Osteoblast (primary cell): ENCODE measurements at regions not wholly inside any gene's neighbourhood (a gene's known extent, or its start where the extent isn't known, plus 50 kb on each side); places are given as distances from the start of the nearest gene placed in this dataset.

ENCODE experiments used
- DNase-seq: peaks from one replicate; pipeline ENCODE4 v3.0.0; 2011; ENCODE audit warnings: low spot score, mixed read lengths; ENCODE audit not compliant: insufficient read length; ENCODE audit errors: missing footprints
- H2AFZ ChIP-seq: 2 replicates; pipeline ENCODE4 v1.6.0; 2011; ENCODE audit warnings: mild to moderate bottlenecking, low read length
- H3K27ac ChIP-seq: 2 replicates; pipeline ENCODE4 v1.5.1; 2011; ENCODE audit warnings: mild to moderate bottlenecking, low read depth, low read length, moderate library complexity
- H3K27me3 ChIP-seq: 2 replicates; pipeline ENCODE4 v1.6.0; 2012; ENCODE audit warnings: mild to moderate bottlenecking, control low read depth, inconsistent platforms, low read length, moderate library complexity; ENCODE audit not compliant: insufficient read depth
- H3K36me3 ChIP-seq: 2 replicates; pipeline ENCODE4 v1.5.1; 2011; ENCODE audit warnings: mild to moderate bottlenecking, low read length, control low read depth, moderate library complexity; ENCODE audit not compliant: insufficient read depth
- H3K4me1 ChIP-seq: 2 replicates; pipeline ENCODE4 v1.5.1; 2011; ENCODE audit warnings: mild to moderate bottlenecking, low read length, control low read depth, moderate library complexity; ENCODE audit not compliant: insufficient read depth
- H3K4me2 ChIP-seq: 2 replicates; pipeline ENCODE4 v1.6.0; 2011; ENCODE audit warnings: mild to moderate bottlenecking, low read length; ENCODE audit not compliant: insufficient read depth
- H3K4me3 ChIP-seq: fragments of 200-600 bp; sonication (generic); 3 replicates; pipeline ENCODE4 v1.5.1; 2012; ENCODE audit warnings: mild to moderate bottlenecking, low read length, inconsistent platforms; ENCODE audit not compliant: insufficient read depth
- H3K79me2 ChIP-seq: 2 replicates; pipeline ENCODE4 v1.6.0; 2012; ENCODE audit warnings: mild to moderate bottlenecking, low read length, control low read depth, inconsistent platforms; ENCODE audit not compliant: insufficient read depth
- H3K9me3 ChIP-seq: 2 replicates; pipeline ENCODE4 v1.5.1; 2011; ENCODE audit warnings: low read depth, low read length, control low read depth
- H4K20me1 ChIP-seq: 2 replicates; pipeline ENCODE4 v1.6.0; 2012; ENCODE audit warnings: mild to moderate bottlenecking, low read length, control low read depth; ENCODE audit not compliant: insufficient read depth
- CTCF ChIP-seq: IDR thresholded peaks from 2 replicates; pipeline ENCODE4 v1.5.1; 2011; ENCODE audit warnings: mild to moderate bottlenecking, low read depth, low read length, moderate library complexity; ENCODE audit errors: extremely low read depth

GRCh38 chr3:105970283-105970682, 101.5 kb upstream of the CBLB start:
- Histone ChIP-seq H3K9me3 (no peaks in the 10 kb centered on the region), H3K27ac (no peak overlapping the region), H3K4me1 (peaks cover 16% of the 10 kb centered on the region), H2AFZ (no peak overlapping the region), H3K79me2 (no peaks in the 10 kb centered on the region), H3K27me3 (no peaks in the 10 kb centered on the region), H4K20me1 (no peaks in the 10 kb centered on the region), H3K4me2 (no peak overlapping the region), H3K4me3 (no peak overlapping the region), H3K36me3 (no peaks in the 10 kb centered on the region)
- DNase-seq, result no peak
- TF ChIP-seq CTCF, result no peak

GRCh38 chr3:105972069-105972468, 103.3 kb upstream of the CBLB start:
- no peak overlapping the region for H2AFZ ChIP-seq
- H3K27me3 ChIP-seq, result no peaks in the 10 kb centered on the region
- no peaks in the 10 kb centered on the region for H3K79me2 ChIP-seq
- no peaks in the 10 kb centered on the region for H3K36me3 ChIP-seq
- H4K20me1 ChIP-seq, result no peaks in the 10 kb centered on the region
- no peaks in the 10 kb centered on the region for H3K9me3 ChIP-seq
- peaks cover 1% of the 10 kb centered on the region for H3K4me1 ChIP-seq
- H3K27ac ChIP-seq, result no peak overlapping the region
- H3K4me2 ChIP-seq, result no peak overlapping the region
- no peak overlapping the region for H3K4me3 ChIP-seq
- DNase-seq, result no peak
- TF ChIP-seq CTCF, result no peak

GRCh38 chr3:105974381-105974780, 105.6 kb upstream of the CBLB start:
- Histone ChIP-seq H2AFZ (no peak overlapping the region), H3K36me3 (no peaks in the 10 kb centered on the region), H3K27me3 (no peaks in the 10 kb centered on the region), H3K9me3 (no peaks in the 10 kb centered on the region), H3K27ac (no peak overlapping the region), H3K4me3 (no peak overlapping the region), H3K4me2 (no peak overlapping the region), H3K4me1 (peaks cover 9% of the 10 kb centered on the region), H3K79me2 (no peaks in the 10 kb centered on the region), H4K20me1 (no peaks in the 10 kb centered on the region)
- no peak for TF ChIP-seq CTCF
- DNase-seq, result no peak

GRCh38 chr3:105976196-105976595, 107.4 kb upstream of the CBLB start:
- DNase-seq, result no peak
- Histone ChIP-seq H3K9me3 (no peaks in the 10 kb centered on the region), H3K4me2 (no peak overlapping the region), H3K27ac (no peak overlapping the region), H2AFZ (no peak overlapping the region), H3K27me3 (no peaks in the 10 kb centered on the region), H3K4me1 (peaks cover 21% of the 10 kb centered on the region), H4K20me1 (no peaks in the 10 kb centered on the region), H3K79me2 (no peaks in the 10 kb centered on the region), H3K4me3 (no peak overlapping the region), H3K36me3 (no peaks in the 10 kb centered on the region)
- no peak for TF ChIP-seq CTCF
